H1 (cell line): ENCODE measurements at regions not wholly inside any gene's neighbourhood (a gene's known extent, or its start where the extent isn't known, plus 50 kb on each side); places are given as distances from the start of the nearest gene placed in this dataset.

Experiments used
- BRCA1 ChIP-seq: IDR thresholded peaks from 2 replicates; pipeline ENCODE4 v1.6.1; 2012; ENCODE audit warnings: low read depth, low read length, improper control_type of control experiment
- CEBPB ChIP-seq: IDR thresholded peaks from 2 replicates; pipeline ENCODE4 v1.6.1; 2012; ENCODE audit warnings: low read depth, low read length
- CHD1 ChIP-seq: IDR thresholded peaks from 2 replicates; pipeline ENCODE4 v1.6.1; 2012; ENCODE audit warnings: low read depth, low read length, improper control_type of control experiment
- JUN ChIP-seq: IDR thresholded peaks from 2 replicates; pipeline ENCODE4 v1.6.1; 2011; ENCODE audit warnings: low read depth, mild to moderate bottlenecking, improper control_type of control experiment, low read length
- POU5F1 ChIP-seq: IDR thresholded peaks from 2 replicates; pipeline ENCODE4 v1.6.1; 2011; ENCODE audit warnings: low read depth, mild to moderate bottlenecking, low read length, moderate library complexity
- SAP30 ChIP-seq: fragments of 300-600 bp; sonication (generic); IDR thresholded peaks from 2 replicates; pipeline ENCODE4 v1.7.1; 2012; ENCODE audit warnings: low read length, moderate library complexity, mild to moderate bottlenecking, inconsistent platforms; ENCODE audit not compliant: insufficient read depth, insufficient replicate concordance
- SP1 ChIP-seq: IDR thresholded peaks from 2 replicates; pipeline ENCODE4 v1.6.1; 2011; ENCODE audit warnings: low read depth, low read length
- SUZ12 ChIP-seq: fragments of 200-600 bp; sonication (generic); IDR thresholded peaks from 2 replicates; pipeline ENCODE4 v1.6.1; 2012; ENCODE audit warnings: mild to moderate bottlenecking, inconsistent platforms, low read length, moderate library complexity, mixed read lengths
- TF ChIP-seq, protein P1 (sequence below): fragments of 300-600 bp; sonication (generic); IDR thresholded peaks from 2 replicates; pipeline ENCODE4 v1.7.1; 2012; ENCODE audit warnings: low read length, moderate library complexity, mild to moderate bottlenecking, inconsistent platforms; ENCODE audit not compliant: insufficient replicate concordance
- TF ChIP-seq, protein P2 (sequence below): IDR thresholded peaks from 2 replicates; pipeline ENCODE4 v1.6.1; 2011; ENCODE audit warnings: low read depth, mild to moderate bottlenecking, low read length; ENCODE audit not compliant: insufficient read depth

DNA sequence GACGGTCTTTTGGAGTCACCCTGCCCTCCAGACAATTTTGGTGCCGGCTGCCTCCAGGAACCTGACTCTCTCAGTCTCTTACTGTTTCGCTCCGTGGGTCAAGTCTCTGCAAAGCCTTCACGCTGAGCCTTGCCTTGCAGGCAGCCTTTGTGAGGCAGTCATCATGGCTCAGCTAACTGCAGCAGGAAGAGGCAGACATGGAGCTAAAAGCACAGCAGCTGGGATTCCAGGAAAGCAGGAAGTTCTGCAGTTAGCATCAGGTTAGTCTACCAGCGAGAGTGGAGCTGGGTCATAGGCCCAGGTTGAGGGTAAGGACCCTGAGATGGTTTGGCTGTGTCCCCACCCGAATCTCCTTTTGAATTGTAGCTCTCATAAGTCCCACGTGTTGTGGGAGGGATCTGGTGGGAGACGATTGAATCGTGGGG, 305.4 kb downstream of the PCNX1 start (continued):
- TF ChIP-seq, protein P1, sequence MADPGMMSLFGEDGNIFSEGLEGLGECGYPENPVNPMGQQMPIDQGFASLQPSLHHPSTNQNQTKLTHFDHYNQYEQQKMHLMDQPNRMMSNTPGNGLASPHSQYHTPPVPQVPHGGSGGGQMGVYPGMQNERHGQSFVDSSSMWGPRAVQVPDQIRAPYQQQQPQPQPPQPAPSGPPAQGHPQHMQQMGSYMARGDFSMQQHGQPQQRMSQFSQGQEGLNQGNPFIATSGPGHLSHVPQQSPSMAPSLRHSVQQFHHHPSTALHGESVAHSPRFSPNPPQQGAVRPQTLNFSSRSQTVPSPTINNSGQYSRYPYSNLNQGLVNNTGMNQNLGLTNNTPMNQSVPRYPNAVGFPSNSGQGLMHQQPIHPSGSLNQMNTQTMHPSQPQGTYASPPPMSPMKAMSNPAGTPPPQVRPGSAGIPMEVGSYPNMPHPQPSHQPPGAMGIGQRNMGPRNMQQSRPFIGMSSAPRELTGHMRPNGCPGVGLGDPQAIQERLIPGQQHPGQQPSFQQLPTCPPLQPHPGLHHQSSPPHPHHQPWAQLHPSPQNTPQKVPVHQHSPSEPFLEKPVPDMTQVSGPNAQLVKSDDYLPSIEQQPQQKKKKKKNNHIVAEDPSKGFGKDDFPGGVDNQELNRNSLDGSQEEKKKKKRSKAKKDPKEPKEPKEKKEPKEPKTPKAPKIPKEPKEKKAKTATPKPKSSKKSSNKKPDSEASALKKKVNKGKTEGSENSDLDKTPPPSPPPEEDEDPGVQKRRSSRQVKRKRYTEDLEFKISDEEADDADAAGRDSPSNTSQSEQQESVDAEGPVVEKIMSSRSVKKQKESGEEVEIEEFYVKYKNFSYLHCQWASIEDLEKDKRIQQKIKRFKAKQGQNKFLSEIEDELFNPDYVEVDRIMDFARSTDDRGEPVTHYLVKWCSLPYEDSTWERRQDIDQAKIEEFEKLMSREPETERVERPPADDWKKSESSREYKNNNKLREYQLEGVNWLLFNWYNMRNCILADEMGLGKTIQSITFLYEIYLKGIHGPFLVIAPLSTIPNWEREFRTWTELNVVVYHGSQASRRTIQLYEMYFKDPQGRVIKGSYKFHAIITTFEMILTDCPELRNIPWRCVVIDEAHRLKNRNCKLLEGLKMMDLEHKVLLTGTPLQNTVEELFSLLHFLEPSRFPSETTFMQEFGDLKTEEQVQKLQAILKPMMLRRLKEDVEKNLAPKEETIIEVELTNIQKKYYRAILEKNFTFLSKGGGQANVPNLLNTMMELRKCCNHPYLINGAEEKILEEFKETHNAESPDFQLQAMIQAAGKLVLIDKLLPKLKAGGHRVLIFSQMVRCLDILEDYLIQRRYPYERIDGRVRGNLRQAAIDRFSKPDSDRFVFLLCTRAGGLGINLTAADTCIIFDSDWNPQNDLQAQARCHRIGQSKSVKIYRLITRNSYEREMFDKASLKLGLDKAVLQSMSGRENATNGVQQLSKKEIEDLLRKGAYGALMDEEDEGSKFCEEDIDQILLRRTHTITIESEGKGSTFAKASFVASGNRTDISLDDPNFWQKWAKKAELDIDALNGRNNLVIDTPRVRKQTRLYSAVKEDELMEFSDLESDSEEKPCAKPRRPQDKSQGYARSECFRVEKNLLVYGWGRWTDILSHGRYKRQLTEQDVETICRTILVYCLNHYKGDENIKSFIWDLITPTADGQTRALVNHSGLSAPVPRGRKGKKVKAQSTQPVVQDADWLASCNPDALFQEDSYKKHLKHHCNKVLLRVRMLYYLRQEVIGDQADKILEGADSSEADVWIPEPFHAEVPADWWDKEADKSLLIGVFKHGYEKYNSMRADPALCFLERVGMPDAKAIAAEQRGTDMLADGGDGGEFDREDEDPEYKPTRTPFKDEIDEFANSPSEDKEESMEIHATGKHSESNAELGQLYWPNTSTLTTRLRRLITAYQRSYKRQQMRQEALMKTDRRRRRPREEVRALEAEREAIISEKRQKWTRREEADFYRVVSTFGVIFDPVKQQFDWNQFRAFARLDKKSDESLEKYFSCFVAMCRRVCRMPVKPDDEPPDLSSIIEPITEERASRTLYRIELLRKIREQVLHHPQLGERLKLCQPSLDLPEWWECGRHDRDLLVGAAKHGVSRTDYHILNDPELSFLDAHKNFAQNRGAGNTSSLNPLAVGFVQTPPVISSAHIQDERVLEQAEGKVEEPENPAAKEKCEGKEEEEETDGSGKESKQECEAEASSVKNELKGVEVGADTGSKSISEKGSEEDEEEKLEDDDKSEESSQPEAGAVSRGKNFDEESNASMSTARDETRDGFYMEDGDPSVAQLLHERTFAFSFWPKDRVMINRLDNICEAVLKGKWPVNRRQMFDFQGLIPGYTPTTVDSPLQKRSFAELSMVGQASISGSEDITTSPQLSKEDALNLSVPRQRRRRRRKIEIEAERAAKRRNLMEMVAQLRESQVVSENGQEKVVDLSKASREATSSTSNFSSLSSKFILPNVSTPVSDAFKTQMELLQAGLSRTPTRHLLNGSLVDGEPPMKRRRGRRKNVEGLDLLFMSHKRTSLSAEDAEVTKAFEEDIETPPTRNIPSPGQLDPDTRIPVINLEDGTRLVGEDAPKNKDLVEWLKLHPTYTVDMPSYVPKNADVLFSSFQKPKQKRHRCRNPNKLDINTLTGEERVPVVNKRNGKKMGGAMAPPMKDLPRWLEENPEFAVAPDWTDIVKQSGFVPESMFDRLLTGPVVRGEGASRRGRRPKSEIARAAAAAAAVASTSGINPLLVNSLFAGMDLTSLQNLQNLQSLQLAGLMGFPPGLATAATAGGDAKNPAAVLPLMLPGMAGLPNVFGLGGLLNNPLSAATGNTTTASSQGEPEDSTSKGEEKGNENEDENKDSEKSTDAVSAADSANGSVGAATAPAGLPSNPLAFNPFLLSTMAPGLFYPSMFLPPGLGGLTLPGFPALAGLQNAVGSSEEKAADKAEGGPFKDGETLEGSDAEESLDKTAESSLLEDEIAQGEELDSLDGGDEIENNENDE: no peak
- TF ChIP-seq SAP30 (no peak), BRCA1 (no peak), CEBPB (no peak), JUN (no peak), POU5F1 (no peak), SUZ12 (no peak), CHD1 (no peak), SP1 (no peak)
- TF ChIP-seq, protein P2, sequence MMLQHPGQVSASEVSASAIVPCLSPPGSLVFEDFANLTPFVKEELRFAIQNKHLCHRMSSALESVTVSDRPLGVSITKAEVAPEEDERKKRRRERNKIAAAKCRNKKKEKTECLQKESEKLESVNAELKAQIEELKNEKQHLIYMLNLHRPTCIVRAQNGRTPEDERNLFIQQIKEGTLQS: no peak
